Right kidney (tissue), 1 donor: ENCODE measurements at regions not wholly inside any gene's neighbourhood (a gene's known extent, or its start where the extent isn't known, plus 50 kb on each side); places are given as distances from the start of the nearest gene placed in this dataset.

Experiments used
- DNase-seq: peaks from one replicate; pipeline ENCODE4 v3.0.0-alpha.2; 2016

GRCh38 chr1:216983823-216984222 lies 260.6 kb upstream of the ESRRG start:
- DNase-seq: no peak

- no peak for DNase-seq
Observed at GRCh38 chr1:216961516-216961915, 238.3 kb upstream of the ESRRG start.

- DNase-seq: no peak
Observed at GRCh38 chr1:216960716-216961115, 237.5 kb upstream of the ESRRG start.

GRCh38 chr1:216958569-216958968 lies 235.3 kb upstream of the ESRRG start:
- DNase-seq: no peak

GRCh38 chr1:216953495-216953894 lies 230.3 kb upstream of the ESRRG start:
- no peak for DNase-seq

- no peak for DNase-seq
Observed at GRCh38 chr1:216952864-216953263, 229.6 kb upstream of the ESRRG start.

- DNase-seq: no peak
Observed at GRCh38 chr1:216945538-216946080, 222.4 kb upstream of the ESRRG start.

DNA sequence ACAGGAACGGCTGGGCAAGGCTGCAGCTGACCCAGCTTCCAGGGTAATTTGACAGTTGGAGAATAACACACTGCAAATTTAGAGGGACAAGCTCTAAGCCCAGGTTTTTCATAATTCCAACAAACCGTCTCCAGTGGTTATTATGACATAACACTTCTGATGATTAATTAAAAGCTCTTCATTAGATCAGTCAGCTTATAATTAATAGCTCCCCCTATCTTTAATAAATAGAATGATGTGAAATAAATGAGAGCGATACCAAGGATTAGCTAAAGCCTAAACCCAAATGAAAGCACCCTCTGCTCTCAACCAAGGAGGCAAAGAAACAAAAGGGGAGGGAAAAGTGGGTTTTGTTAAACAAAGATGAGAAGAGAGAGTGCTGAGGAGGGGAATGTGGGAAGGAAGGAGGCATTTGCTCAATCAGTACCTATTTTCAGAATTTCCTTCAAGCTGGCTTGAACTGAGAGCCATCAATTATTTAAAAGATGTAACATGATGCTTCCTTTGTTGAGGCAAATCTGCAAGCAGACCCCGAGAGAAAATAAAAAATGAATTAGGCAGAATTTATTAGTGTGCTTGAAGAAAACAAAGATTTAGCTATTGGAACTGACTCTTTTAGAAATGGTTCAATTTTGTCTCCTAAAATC lies 221.8 kb upstream of the ESRRG start:
- no peak for DNase-seq

GRCh38 chr1:216937491-216937890 lies 214.3 kb upstream of the ESRRG start:
- DNase-seq: no peak

DNA sequence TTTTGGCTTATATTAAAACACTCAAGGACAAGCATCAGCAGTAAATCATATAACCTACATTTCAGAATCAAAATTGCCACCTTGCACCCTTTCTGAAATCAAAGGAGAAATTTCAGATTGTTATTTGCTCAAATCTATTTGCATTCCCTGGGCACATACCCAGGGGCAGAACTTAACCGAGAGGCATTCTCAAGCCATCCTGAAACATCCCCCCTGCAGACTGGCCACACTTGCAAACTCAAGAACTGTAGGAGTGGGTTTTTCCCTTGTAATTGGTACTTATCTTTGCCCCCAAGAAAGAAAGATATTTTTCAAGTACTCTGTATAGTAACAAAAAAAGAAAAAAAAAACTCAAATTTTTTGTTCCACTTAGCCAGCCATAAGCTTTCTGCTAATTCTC lies 213.6 kb upstream of the ESRRG start:
- DNase-seq: no peak

DNA sequence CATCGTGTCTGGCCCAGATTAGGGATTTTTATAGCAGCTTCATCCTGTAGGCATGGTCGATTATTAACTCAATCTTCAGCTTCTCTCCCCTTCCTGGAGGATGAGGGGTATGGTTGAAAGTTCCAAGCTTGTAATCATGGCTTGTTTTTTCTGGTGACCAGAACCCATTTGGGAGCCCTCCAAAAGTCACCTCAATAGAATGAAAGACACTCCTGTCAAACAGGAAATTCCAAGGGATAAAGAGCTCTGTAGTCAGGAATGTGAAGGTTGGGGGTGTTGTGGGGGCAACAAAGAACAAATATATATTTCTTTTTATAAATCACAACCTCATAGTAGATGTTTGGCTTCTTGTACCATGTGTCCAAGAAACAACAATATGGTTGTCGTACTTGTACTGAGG lies 212.7 kb upstream of the ESRRG start:
- no peak for DNase-seq

DNA sequence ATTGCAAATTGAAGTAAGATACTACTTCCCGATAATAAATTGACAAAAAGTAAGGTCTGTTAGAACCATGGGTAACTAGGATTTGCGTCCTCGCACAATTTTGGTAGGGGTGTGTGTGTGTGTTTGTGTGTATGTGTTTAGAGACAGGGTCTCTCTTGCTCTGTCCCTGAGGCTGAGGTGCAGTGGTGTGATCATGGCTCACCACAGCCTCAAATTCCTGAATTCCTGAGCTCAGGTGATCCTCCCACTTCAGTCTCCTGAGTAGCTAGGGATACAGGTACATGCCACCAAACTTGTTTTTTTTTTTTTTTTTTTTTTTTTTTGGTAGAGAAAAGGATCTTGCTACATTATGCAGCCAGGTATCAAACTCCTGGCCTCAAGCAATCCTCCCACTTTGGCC lies 209.2 kb upstream of the ESRRG start:
- no peak for DNase-seq

- DNase-seq: no peak
Observed at GRCh38 chr1:216929870-216930582, 206.8 kb upstream of the ESRRG start.

DNA sequence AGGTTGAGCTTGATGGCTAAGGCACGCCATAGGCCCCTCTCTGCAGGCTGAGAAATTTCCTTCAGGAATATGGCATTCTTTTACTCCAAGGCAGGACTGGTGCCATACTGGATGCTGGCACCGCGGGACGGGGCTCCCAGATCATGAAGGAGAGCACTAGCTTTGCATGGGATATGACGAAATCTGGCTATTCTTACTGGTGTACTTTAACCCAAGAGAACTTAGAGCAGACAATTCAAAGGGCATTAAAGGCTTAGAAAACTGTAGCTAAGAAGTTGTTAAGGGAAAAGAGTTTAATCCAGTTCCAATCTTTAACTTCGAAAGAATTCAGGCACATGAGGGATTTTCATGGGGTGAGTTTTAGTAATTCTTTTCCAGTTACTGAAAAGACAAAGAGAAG lies 204.4 kb upstream of the ESRRG start:
- DNase-seq: no peak

GRCh38 chr1:216926720-216927510 lies 203.7 kb upstream of the ESRRG start:
- DNase-seq: no peak

DNA sequence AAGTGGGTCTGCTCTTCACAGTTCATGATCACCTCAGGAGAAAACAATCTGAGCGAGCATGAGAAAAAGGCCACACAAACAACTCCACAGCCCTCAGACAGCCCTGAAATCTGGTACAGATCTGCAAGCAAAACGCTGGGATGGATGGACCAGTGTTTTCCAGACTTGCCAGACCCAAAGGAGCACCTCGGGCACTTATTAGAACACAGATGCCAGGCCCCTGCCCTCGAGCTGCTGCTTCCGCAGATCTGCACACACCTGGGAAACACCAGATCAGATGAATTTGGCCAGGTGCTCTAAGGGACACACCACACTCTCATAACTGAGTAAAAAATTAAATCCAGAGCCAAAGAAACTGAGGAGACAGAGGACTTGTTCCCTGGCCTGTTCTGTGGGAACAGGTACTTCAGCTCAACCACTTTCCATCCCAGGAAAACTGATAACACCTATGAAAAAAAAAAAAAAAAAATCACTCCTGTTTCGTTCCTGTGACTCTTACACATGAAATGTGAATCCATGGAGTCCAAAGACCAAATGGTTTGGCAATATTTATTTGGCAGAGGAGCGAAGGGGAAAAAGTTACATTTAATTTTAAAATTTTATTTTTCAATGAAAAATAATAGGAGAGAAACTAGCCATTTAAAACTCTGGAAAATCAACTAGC lies 202.9 kb upstream of the ESRRG start:
- DNase-seq: no peak

- no peak for DNase-seq
Observed at GRCh38 chr1:216924732-216925131, 201.5 kb upstream of the ESRRG start.

DNA sequence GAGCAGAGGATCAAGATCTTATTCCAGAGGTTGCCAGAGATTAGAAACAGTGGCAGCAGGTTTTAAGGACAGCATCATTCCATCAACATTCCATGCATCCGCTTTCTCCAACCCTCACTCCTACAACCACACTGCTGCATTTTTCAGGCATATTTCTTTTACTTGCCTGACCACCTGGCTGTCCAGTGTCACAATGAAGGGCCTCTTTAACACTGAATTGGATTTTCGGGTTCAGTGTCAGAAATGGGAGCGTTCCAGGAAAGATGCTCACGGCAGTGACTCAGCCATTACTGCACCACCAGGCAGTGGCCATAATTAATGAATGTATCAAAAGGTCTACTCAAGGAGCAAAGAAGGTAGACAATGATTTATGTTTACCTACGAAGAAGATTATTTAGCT lies 200.4 kb upstream of the ESRRG start:
- DNase-seq: no peak

- DNase-seq: no peak
Observed at GRCh38 chr1:216922406-216922805, 199.2 kb upstream of the ESRRG start.

DNA sequence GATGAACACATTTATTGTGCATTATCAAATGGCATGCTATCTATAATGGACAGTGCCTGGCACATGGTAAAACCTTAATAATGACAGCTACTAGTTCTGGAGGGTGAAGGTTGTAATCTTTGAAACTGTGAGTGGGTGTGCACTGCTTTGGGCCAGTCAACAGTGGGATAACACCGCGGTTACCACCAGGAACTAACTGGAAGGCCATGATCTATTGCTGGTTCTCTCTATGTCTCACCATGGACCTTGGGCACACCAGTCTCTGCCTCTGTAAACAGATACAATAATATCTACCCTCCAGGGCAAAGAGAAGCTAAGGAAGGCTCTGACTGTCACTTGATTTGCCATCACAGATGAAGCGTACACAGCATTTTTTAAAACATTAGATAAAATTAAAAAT lies 198.6 kb upstream of the ESRRG start:
- DNase-seq: no peak

DNA sequence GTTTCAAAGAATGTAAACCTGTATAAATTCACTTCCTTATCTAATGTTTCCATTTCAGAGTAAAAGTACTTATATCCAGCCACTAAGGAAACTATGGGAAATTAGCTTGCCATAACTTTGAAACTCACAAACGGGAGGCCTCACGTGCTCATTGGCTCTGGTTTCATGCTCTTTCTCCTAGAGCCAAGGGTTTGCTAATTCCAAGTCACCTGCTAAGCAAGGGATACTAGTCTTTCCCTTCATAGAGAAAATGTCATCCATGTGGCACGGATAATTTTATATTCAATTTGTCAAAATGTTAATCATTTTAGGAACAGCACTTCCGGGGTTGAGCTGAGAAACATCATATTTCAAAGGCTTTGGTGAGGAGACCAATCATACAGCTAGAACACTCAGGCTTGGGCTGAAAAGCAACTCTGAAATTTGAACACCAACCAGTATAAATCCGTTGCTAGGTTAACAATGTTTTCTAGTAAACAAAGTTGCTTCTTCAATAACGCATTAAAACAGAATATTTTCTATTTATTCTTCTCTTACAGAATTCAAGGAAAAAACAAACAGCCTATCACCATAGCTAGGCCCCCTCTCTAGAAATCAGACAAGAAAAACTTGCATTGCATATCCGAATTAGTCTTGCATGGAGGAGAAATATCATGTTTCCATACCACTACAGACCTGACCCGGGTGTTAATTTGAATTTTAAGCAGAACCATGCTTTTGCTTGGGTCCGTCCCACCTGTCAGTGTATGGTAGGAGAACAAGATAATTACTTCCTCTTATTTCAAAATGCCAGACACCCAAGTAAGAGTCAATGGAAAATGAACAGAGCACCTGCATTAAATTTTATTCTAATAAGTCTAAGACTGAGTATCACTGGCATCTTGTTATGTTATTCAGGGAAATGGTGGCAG lies 196.1 kb upstream of the ESRRG start:
- no peak for DNase-seq
